Dermis blood vessel endothelial cell (primary cell): ENCODE measurements at regions not wholly inside any gene's neighbourhood (a gene's known extent, or its start where the extent isn't known, plus 50 kb on each side); places are given as distances from the start of the nearest gene placed in this dataset.

Experiments
- DNase-seq: peaks from one replicate; pipeline ENCODE4 v3.0.0; 2010

DNA sequence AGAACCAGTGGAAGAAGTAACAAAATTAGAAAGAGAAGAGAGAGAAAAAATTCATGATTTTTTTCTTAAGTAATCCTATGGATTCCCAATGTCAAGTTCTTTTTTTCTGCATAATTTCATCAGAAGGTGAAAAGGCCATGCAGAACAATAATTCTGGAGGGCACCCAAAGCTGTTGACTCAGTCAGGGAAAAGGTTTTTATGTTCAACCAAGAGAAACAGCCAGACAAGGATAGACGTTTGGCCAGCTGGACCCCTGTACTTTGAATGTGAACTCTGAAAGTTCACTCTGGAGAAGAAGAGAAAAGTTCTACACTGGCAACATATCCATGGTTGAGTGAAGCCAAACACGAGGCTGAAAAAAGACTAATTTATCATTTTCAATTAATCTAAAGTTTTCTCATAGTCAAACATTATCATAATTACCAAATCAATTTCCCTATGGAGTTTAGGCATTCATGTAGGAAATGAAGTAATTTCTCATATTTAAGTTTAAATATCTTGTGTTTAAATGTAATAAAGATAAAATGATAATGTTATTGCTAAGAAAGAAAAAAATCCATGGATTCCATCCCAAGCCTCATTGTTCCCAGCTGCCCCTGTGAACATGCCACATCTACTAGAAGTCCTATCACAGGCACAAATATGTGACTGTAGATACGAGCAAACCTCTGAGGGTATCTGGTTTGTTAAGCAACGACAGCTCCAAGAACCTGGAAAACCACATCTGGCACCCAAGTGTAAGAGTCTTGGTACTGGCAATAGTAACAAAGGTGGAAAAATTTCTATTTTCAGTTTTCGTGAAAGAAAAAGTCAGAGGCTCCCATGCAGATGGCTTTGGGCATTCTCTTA is 742.7 kb upstream of the ACVR2A start:
- no peak for DNase-seq

DNA sequence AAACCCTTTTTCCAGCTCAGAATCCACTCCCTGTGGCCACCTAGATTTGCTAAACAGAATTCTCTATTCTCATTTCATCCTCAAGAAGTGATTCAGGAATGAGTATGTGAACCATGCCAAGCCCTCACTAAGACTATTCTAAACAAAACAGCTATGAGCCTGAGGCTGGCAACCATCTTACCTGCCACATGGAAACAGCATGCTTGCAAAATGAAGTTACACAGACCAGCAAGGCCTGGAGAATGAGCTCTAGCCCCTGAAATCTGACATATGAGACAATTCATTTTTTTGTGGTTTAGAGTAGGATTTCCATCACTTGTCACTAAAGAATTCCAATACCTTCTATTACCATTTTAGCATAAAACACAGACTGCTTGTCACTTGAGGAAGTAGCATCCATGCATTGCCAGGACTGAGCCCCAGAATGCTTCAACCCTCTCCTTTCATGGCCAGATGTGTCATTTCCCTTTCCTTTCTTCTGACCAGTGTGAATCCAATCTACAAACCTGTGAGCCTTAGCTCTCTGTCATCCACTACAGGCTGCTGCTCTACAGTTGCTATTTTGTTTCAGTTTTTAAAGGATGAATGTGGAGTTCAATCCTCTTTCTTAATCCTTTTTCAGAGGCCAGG is 744.3 kb upstream of the ACVR2A start:
- DNase-seq: no peak

DNA sequence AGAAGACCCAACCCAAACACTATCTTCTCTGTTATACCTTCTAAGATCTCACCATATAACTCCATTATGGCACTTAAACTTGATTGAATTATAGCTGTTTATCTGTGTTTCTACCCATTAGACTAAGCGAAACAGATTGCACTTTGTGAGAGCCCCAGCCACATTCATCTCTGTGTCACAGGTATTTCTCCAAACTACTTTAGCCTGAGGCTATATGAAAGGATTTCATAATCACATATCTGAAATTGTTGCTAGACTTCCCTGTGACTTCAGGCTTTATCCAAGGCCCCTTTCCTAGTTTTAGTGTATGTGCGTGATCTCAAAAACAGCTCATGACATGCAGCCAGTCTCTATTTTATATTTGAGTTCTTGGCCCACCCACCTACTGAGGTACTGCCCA is 745.0 kb upstream of the ACVR2A start:
- DNase-seq: no peak

DNA sequence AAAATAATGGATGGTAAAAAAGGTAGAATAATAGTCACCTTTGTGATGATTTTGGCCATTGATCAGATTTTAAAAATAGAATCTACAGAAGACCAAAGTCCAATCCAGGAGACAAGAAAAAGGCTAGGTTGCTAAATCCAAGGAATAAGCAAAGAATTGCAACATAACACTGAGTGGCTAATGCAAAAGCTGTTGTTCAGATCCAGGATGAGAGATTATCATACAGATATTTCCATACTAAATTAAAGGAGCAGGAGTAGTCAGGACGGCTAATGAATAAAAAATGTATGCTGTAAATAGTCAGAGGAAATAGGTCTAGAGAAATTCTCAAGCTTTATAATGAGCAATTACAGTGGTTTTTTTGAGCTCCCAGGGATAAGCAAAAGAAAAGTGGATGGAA is 745.9 kb upstream of the ACVR2A start:
- DNase-seq: no peak

DNA sequence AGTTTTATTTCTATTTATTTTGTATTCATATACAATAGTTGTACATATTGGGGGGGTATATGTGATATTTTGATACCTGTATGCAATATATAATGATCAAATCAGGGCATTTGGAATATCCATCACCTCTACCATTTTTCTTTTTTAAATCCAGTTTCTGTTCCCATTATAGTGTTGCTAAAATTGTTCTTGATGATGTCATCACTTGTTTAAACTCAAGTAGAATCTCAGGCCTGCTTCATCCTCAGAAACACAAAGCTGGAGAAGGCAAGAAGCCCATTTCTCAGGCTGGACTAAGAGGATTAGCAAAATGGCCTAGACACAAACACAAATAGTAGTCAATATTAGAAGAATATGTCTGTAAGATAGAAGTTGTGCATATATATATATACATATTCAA is 747.1 kb upstream of the ACVR2A start:
- DNase-seq: no peak

GRCh38 chr2:147096671-147097070 is 748.2 kb upstream of the ACVR2A start:
- no peak for DNase-seq

DNA sequence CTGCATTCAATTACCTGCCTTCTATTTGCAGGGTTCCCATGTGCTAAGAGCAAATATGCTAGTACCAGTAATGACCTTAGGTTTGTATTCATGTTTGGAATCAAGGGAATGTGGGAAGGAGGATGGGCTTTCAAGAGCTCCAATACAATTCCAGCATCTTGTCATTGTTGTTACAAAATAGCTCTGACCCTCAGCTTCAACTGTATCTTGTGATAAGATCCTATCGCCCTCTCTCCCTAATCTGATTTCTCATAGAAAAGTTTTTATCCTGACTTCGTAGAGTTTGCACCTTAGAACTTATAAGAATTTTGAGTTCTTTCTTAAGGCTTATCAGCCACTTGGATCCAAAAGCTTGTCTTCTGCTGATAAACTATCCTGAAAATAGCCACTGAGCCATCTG is 749.5 kb upstream of the ACVR2A start:
- DNase-seq: no peak

GRCh38 chr2:147094077-147094476 is 750.8 kb upstream of the ACVR2A start:
- DNase-seq: no peak

GRCh38 chr2:147092266-147092665 is 752.6 kb upstream of the ACVR2A start:
- DNase-seq: no peak

DNA sequence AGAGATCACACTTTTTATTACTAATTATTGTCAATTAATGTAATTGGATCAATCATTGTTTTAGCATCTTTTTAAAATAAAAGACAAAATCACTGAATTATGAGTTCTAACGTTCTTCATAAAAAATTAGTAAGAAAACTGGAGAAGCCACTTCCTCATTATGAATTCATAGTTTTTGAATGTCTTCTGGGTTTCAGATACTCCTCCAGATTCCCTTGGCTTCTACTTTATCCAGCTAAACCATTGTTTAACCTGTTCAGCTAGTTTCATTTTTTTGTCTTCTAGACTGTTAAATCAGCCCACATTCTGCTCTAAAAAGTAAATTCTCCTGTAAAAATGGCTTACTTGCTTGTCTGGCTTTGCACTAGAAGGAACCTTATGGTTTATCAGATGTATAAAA is 753.4 kb upstream of the ACVR2A start:
- DNase-seq: no peak

DNA sequence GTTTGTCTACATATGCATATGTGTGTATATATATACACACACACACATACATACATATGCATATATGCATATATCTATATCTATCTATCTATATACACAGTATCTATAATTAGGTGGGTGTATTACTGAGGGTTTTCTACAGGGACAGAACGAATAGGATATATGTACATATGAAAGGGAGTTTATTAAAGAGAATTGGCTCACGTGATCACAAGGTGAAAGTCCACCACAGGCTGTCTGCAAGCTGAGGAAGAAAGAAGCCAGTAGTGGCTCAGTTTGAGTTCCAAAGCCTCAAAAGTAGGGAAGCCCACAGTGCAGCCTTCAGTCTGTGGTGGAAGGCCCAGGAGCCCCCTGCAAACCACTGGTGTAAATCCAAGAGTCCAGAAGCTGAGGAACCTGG is 756.0 kb upstream of the ACVR2A start:
- no peak for DNase-seq

DNA sequence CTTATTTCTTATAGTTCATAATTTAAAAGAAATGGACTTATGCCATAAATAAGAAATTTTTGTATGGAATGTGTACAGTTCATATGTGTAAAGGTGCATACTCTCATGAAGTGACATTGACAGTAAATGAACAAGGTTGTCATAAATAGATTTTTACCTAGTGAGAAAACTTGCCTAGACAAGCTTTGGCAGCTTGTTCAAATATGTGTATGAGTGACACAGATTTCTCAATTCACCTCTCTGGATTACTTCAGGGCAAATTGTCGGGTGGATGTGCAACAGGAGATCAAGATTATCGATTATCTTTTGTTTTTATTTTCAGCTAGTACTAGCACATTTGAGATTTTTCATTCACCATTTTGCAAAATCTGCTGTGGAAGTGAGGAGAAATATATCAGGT is 758.1 kb upstream of the ACVR2A start:
- DNase-seq: no peak

DNA sequence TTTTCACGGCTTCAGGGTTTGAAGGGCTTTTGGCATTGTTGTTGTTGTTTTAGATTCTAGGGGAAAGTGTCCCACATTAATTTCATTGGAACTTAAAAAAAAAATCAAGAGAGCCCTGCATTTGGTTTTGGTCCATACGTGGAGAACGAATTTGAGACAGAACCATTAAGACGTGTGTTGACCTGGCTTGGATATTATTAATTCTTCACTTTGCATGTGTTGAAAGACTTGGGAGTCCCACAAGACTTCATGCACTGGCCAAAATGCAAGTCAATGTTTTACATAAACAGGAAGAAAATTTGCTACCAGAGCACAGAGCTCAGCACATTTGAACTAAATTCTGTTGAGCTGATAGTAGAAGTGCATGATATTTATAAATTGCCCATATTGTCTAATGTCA is 761.2 kb upstream of the ACVR2A start:
- DNase-seq: no peak

- peak; percentile 80 for DNase-seq
These were observed 761.8 kb upstream of the ACVR2A start for GRCh38 chr2:147082850-147083522.

DNA sequence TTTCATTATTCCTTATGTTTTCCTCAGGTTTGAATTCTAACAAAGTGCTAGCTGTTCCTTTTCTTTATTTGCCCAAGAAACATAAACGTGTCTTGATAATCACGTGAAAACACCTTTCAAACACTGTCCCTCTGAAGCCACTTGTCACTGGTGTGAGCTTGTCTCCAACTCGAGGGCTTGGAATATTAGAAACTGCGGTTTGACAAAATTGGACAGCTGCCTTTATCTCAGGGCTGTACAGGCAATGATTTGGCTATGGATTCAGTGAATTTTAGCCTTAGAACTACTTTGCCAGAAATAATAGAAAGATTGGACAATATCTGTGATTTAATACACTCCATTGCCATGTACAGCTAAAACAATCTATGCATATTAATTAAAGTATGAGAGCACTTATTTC is 763.0 kb upstream of the ACVR2A start:
- no peak for DNase-seq

DNA sequence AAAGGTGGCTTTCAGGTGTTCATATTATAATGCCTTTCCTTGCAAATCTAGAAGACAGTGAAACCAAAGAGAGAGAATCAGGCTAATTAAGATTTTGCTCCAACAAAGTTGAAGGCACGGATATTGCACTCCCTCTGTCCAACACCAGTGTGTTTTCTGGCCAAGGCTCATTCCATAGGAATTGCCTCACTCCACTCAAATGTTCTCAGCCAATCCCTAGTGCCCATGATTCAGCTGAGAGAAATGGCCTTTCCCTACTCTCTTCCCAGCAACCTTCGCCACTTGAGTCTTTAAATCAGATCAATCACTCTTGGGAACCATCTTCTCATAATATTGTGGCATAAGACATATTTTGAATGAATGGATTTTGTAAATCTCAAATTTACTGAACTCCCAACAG is 768.2 kb upstream of the ACVR2A start:
- no peak for DNase-seq

- no peak for DNase-seq
These were observed 776.8 kb upstream of the ACVR2A start for GRCh38 chr2:147068071-147068470.

DNA sequence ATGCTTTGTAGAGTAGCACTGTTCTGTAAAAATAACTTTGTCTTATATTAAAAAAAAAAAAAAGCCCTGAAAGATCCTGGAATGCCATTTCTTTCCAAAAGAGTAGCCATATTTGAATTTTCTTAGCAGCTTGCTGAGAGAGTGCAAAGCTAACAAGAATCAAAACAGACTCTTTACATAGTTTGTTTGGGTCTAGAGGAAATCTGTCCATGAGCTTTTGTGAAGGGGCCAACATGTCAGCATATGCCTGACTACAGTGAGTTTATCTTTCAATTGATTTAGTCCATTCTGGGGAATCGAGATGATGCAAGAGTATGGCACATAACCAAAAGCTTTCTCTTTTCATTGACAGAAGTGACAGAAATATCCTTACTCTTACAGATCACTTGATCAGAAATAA is 777.7 kb upstream of the ACVR2A start:
- DNase-seq: no peak

DNA sequence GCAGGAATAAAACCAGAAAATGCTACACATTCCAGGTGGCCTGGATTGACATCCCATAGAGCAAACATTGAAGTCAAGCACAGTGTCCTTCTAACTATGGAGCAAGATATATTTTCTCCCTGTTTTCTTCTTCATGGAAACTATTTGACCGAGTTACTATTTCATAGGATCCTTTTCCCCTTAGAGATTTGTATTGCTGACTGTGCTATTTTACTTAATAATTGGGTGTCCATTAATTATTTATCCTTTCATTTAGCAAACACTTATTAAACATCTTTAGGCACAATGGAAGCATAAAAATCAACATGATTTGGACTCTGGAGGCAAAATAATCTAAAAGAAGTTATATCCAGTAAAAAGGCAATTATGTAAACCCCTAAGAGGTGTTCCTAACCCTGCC is 782.8 kb upstream of the ACVR2A start:
- no peak for DNase-seq

GRCh38 chr2:147061269-147061668 is 783.6 kb upstream of the ACVR2A start:
- no peak for DNase-seq

DNA sequence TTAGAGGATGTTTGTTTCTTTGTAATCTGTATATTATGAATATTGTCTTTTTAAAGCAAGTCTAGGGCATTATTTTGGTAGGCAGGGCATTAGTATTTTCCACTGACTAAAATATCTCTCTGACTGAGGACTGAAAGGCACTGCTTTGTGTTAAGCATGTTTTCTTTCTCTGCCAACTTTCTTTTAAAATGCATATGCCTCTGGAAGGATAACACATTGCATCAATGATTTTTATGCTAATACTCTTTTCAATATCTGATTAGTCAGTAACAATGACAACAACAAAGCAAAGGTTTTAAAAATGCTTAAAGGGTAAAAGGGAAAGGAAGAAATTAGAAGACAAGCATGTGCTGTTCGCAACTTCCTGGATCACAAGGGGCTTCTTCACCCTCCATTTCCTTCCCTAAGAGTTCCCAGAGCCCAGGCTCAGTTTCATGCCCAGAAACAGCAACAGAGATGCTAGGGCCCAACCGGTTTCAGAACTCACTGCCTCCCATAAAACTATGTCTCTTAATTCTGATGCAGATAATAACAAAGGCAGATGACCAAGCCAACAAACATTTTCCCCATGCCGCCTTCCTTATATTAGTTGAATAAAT is 786.8 kb upstream of the ACVR2A start:
- DNase-seq: no peak

- no peak for DNase-seq
These were observed 793.0 kb upstream of the ACVR2A start for GRCh38 chr2:147051814-147052213.

DNA sequence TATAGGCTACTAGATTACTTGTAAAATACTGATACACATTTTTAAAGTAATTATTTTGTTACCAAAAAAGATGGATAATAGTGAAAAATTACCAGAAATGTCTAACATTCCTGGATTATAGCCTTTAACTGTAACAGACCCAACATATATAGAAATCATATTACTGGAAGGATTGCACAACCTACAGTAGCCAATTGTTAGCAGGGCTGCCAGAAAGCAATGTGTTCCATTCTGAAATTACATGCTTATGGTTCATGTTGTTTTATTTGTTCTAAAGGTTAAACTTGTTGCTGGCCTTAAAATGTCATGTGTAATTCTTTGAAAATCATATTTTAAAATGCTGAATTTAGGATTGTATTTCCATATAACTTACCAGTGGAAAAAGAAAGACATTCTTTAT is 793.6 kb upstream of the ACVR2A start:
- no peak for DNase-seq

DNA sequence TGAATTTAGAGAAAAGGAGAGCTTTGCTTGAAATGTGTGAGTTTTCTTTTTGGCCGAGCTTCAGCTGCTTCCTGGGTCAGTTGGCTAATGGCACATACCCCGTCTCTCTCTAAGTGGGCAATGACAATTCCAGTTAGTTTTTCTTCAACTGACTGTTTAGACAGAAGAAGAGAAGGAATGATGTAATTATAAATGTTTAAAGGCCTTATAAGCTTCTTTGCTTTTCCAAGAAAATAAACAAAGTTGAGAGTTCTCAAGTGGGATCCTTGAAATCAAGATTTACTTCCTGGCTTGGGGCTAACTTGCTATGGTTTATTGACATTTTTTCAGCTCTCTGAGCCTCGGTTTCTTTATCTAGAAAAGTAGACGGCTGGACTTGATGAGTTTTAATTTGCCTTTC is 794.9 kb upstream of the ACVR2A start:
- DNase-seq: no peak
